ENCODE measurements at regions not wholly inside any gene's neighbourhood (a gene's known extent, or its start where the extent isn't known, plus 50 kb on each side); places are given as distances from the start of the nearest gene placed in this dataset.

DNA sequence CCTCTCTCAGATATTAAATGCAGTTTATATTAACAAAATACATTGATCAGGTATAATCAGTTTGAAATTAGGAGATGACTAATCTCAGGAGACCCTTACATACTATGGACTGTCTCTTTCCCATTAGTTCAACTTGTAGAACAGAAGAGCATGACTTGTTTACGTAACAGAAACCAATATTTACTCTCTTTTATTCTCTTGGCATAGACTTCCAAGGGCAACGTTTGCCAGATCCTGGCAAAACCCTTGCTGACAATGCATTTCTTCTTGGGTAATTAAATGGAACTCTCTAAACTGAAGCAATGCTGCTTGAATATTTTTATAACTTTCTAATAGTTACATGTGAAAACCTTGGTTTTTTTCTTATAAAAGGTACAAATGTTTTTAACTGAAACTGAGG is 68.3 kb upstream of the MYO16 start:
- TF ChIP-seq, protein P1, sequence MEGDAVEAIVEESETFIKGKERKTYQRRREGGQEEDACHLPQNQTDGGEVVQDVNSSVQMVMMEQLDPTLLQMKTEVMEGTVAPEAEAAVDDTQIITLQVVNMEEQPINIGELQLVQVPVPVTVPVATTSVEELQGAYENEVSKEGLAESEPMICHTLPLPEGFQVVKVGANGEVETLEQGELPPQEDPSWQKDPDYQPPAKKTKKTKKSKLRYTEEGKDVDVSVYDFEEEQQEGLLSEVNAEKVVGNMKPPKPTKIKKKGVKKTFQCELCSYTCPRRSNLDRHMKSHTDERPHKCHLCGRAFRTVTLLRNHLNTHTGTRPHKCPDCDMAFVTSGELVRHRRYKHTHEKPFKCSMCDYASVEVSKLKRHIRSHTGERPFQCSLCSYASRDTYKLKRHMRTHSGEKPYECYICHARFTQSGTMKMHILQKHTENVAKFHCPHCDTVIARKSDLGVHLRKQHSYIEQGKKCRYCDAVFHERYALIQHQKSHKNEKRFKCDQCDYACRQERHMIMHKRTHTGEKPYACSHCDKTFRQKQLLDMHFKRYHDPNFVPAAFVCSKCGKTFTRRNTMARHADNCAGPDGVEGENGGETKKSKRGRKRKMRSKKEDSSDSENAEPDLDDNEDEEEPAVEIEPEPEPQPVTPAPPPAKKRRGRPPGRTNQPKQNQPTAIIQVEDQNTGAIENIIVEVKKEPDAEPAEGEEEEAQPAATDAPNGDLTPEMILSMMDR (IDR thresholded peaks at IDR 0.05; ENCODE audit: low read depth, low read length) = no peak
- H3K4me3 ChIP-seq (replicated peaks in 1 of 2; ENCODE audit: low read depth in 2 of 2, low read length in 2 of 2) = no peak overlapping the region
- no peak for DNase-seq (ENCODE audit: low read depth in 2 of 2)

- H3K4me3 ChIP-seq (replicated peaks in 1 of 2; ENCODE audit: low read depth in 2 of 2, low read length in 2 of 2) = no peak overlapping the region
- DNase-seq (ENCODE audit: low read depth in 2 of 2) = no peak
- TF ChIP-seq, protein P1 (IDR thresholded peaks at IDR 0.05; ENCODE audit: low read depth, low read length) = no peak
Observed at GRCh38 chr13:108566413-108567170, 62.8 kb upstream of the MYO16 start.

DNA sequence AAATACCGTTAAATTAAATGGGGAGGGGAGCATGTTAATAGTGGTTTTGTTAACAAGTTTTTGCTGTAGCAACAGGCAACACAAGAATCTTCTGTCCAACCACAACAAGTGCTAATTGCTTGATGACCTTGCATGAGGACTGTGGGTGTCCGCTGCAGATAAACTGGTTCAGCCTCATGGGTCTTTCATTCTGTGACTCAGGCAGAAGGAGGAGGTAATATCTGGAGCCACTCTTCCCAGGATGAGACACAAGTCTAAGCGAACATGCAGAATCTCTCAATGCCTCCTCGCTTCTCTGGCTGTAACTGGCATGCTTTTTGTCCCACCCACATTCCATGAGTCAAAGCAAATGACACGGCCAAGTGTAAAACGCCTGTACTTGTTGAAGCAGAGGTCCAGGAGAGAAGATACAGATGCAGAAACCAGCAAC is 56.6 kb upstream of the MYO16 start:
- TF ChIP-seq, protein P1 (IDR thresholded peaks at IDR 0.05; ENCODE audit: low read depth, low read length) = no peak
- DNase-seq (ENCODE audit: low read depth in 2 of 2) = no peak
- no peak overlapping the region for H3K4me3 ChIP-seq (replicated peaks in 1 of 2; ENCODE audit: low read depth in 2 of 2, low read length in 2 of 2)

GRCh38 chr13:108573455-108573854 is 56.0 kb upstream of the MYO16 start:
- TF ChIP-seq, protein P1 (IDR thresholded peaks at IDR 0.05; ENCODE audit: low read depth, low read length) = no peak
- no peak for DNase-seq (ENCODE audit: low read depth in 2 of 2)
- H3K4me3 ChIP-seq (replicated peaks in 1 of 2; ENCODE audit: low read depth in 2 of 2, low read length in 2 of 2) = no peak overlapping the region

DNA sequence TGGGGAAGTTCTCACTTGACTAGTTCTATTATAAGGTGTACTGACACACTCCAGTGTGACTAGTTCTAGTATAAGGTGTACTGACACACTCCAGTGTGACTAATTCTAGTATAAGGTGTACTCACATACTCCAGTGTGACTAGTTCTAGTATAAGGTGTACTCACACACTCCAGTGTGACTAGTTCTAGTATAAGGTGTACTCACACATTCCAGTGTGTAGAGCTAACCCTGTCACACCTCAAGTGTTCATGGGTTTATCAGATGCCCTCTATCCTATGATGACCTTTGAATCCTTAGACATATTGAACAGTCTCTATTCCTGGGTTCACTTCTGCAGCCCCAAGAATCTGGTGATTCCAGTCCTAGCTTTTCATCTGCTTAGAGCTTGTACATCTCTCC is 54.6 kb upstream of the MYO16 start:
- no peak for DNase-seq (ENCODE audit: low read depth in 2 of 2)
- H3K4me3 ChIP-seq (replicated peaks in 1 of 2; ENCODE audit: low read depth in 2 of 2, low read length in 2 of 2) = no peak overlapping the region
- TF ChIP-seq, protein P1 (IDR thresholded peaks at IDR 0.05; ENCODE audit: low read depth, low read length) = no peak

DNA sequence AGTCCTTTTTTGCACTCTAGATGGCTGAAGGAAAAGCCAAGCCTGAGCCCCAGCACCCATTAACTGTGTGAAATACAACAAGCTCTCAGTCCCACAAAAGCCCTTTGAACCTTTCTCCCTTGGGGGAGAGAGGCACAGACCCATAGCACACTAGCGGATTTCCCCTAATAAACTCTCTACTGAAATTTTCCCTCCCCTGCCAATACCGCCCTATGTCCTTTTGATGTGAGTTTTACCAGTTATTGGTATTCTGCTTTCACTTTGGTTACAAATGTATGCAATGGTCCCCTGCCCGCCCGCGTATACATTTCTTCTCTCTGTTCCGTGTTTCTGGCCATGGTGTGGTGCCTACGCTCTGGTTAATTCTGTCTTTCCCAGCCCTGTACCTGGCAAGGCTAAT is 54.0 kb upstream of the MYO16 start:
- no peak overlapping the region for H3K4me3 ChIP-seq (replicated peaks in 1 of 2; ENCODE audit: low read depth in 2 of 2, low read length in 2 of 2)
- DNase-seq (ENCODE audit: low read depth in 2 of 2) = no peak
- TF ChIP-seq, protein P1 (IDR thresholded peaks at IDR 0.05; ENCODE audit: low read depth, low read length) = no peak

All from cardiac fibroblast (primary cell).